Mesodermal cell (in vitro differentiated cells): ENCODE measurements at regions not wholly inside any gene's neighbourhood (a gene's known extent, or its start where the extent isn't known, plus 50 kb on each side); places are given as distances from the start of the nearest gene placed in this dataset.
A peak's percentile ranks its signal among the peaks of the same experiment; 100 is the strongest.

ENCODE experiments used
- H3K27ac ChIP-seq: 2 replicates; pipeline ENCODE4 v1.7.0; 2013; ENCODE audit warnings: mild to moderate bottlenecking, low read depth, low read length, moderate library complexity; ENCODE audit not compliant: severe bottlenecking
- H3K36me3 ChIP-seq: 2 replicates; pipeline ENCODE4 v1.7.1; 2013; ENCODE audit warnings: mild to moderate bottlenecking, low read length, moderate library complexity; ENCODE audit not compliant: control insufficient read depth, insufficient read depth
- H3K4me1 ChIP-seq: one replicate; pipeline ENCODE4 v1.7.1; 2013; ENCODE audit warnings: mild to moderate bottlenecking, low read length; ENCODE audit not compliant: insufficient read depth, control insufficient read depth, poor library complexity, severe bottlenecking
- H3K4me3 ChIP-seq: 2 replicates; pipeline ENCODE4 v1.7.0; 2013; ENCODE audit warnings: low read length, control low read depth, mild to moderate bottlenecking; ENCODE audit not compliant: insufficient read depth, poor library complexity, severe bottlenecking; ENCODE audit errors: extremely low read depth
- H3K9me3 ChIP-seq: 2 replicates; pipeline ENCODE4 v1.7.1; 2013; ENCODE audit warnings: mild to moderate bottlenecking, low read length, moderate library complexity; ENCODE audit not compliant: control insufficient read depth
- WGBS, 2 experiments: methylation state at CpG; one replicate each; pipeline ENCODE4 v1.1.5; 2013; ENCODE audit warnings: missing lambda C conversion rate in 2 of 2; ENCODE audit not compliant: insufficient coverage in 2 of 2; 5-methylcytosine and 5-hydroxymethylcytosine counted together

DNA sequence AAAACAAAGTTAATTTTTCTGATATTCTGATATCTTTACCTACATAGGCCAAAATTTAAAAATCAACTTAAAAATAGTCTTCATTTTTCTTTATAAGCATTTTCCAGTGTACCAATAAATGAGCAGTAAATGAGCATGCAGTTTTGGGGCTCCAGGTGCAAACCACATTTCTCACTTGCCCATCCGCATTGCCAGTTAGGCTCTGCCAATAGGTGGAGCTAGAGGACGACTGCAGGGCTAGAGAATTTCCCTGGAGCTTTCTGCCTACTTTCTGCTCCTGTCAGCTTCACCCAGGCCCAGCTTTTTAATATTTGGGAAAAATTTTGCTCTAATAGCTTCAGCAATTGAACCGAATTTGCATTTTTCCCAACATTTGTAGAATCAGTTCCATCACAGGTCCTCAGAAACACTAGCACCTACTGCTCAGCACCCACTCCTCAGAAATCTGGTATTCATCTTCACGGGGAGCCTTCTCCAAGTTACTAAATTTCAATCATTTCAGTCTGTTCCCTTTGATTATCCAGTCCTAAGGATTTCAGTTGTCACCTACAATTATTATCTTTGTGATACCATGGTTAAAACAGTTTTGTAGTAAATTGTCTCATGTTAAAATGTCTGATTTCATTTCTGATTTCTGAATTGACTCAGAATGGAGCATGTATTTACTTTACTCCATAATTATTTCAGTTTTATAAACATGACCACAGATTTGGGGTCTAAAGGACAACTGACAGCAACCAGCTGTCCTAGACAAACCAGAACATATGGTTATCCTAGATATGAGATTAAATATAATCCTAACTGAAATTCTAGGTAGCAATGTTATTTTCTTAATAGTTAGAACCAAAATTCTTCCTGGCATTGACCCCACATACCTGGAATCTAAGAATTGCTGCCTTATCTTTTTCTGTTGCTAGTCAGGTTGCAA is 104.6 kb upstream of the FAM174A start:
- WGBS, 2 experiments = 29 to 100% methylated on average over 1 to 4 of the region's 4 CpGs
- no peaks in the 10 kb centered on the region for H3K36me3 ChIP-seq
- no peak overlapping the region for H3K4me3 ChIP-seq
- no peaks in the 10 kb centered on the region for H3K9me3 ChIP-seq
- no peaks in the 10 kb centered on the region for H3K4me1 ChIP-seq
- no peak overlapping the region for H3K27ac ChIP-seq

- WGBS, 2 experiments = 91 to 94% methylated on average over 3 to 4 of the region's 4 CpGs
Observed at GRCh38 chr5:100424787-100425186, 110.4 kb upstream of the FAM174A start.

DNA sequence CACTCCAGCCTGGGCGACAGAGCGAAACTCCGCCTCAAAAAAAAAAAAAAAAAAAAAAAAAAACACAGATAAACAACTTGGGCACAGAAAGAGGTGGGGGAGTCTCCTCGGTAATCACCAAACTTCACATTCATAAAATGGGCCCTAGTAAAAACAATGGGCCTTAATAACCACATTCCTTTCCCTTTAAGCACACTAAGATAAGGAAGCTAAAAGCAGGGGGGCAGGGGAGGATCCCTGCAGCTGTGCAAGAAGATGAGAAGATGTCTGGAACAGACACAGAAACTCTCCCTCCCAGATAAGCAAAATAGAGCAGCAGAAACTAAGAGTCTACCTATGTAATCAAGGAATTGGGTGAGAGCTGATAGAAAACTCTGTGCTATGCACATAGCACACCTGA is 111.2 kb upstream of the FAM174A start:
- WGBS, 2 experiments = no CpG with 5 or more reads among the region's 4 CpGs
- no peaks in the 10 kb centered on the region for H3K36me3 ChIP-seq
- H3K27ac ChIP-seq = peak overlapping the region; percentile 31
- H3K4me3 ChIP-seq = no peak overlapping the region
- no peaks in the 10 kb centered on the region for H3K9me3 ChIP-seq
- no peaks in the 10 kb centered on the region for H3K4me1 ChIP-seq

More at GRCh38 chr5:100424787-100425186, 110.4 kb upstream of the FAM174A start:
- Histone ChIP-seq H3K4me1 (no peaks in the 10 kb centered on the region), H3K9me3 (no peaks in the 10 kb centered on the region), H3K27ac (no peak overlapping the region), H3K36me3 (no peaks in the 10 kb centered on the region), H3K4me3 (no peak overlapping the region)

- no peaks in the 10 kb centered on the region for H3K9me3 ChIP-seq
- H3K27ac ChIP-seq = peak overlapping the region; percentile 54
- no peaks in the 10 kb centered on the region for H3K4me1 ChIP-seq
- H3K4me3 ChIP-seq = no peak overlapping the region
- H3K36me3 ChIP-seq = no peaks in the 10 kb centered on the region
- no CpG with 5 or more reads among the region's 5 CpGs for WGBS, 2 experiments
Observed at GRCh38 chr5:100423330-100423729, 111.8 kb upstream of the FAM174A start.

GRCh38 chr5:100421360-100421759 is 113.8 kb upstream of the FAM174A start:
- H3K9me3 ChIP-seq = no peaks in the 10 kb centered on the region
- no peak overlapping the region for H3K27ac ChIP-seq

GRCh38 chr5:100418231-100418630 is 116.9 kb upstream of the FAM174A start:
- H3K9me3 ChIP-seq = no peaks in the 10 kb centered on the region
- no peaks in the 10 kb centered on the region for H3K36me3 ChIP-seq
- WGBS, 2 experiments = no CpG with 5 or more reads among the region's 1 CpG
- no peak overlapping the region for H3K27ac ChIP-seq
- no peak overlapping the region for H3K4me3 ChIP-seq
- H3K4me1 ChIP-seq = no peaks in the 10 kb centered on the region

More at GRCh38 chr5:100421360-100421759, 113.8 kb upstream of the FAM174A start:
- H3K4me1 ChIP-seq = no peaks in the 10 kb centered on the region
- no peak overlapping the region for H3K4me3 ChIP-seq
- no peaks in the 10 kb centered on the region for H3K36me3 ChIP-seq

- no peaks in the 10 kb centered on the region for H3K4me1 ChIP-seq
- H3K36me3 ChIP-seq = no peaks in the 10 kb centered on the region
- H3K27ac ChIP-seq = no peak overlapping the region
- H3K9me3 ChIP-seq = no peaks in the 10 kb centered on the region
- 40 to 50% methylated on average over 2 of the region's 3 CpGs for WGBS, 2 experiments
- H3K4me3 ChIP-seq = no peak overlapping the region
Observed at GRCh38 chr5:100409660-100410151, 125.5 kb upstream of the FAM174A start.

- WGBS, 2 experiments = 86 to 100% methylated on average over 1 of the region's 3 CpGs
- no peaks in the 10 kb centered on the region for H3K9me3 ChIP-seq
- no peaks in the 10 kb centered on the region for H3K4me1 ChIP-seq
- no peak overlapping the region for H3K4me3 ChIP-seq
- H3K27ac ChIP-seq = no peak overlapping the region
- no peaks in the 10 kb centered on the region for H3K36me3 ChIP-seq
Observed at GRCh38 chr5:100407053-100407452, 128.1 kb upstream of the FAM174A start.

GRCh38 chr5:100406640-100407039 is 128.5 kb upstream of the FAM174A start:
- no CpG with 5 or more reads among the region's 2 CpGs for WGBS, 2 experiments

DNA sequence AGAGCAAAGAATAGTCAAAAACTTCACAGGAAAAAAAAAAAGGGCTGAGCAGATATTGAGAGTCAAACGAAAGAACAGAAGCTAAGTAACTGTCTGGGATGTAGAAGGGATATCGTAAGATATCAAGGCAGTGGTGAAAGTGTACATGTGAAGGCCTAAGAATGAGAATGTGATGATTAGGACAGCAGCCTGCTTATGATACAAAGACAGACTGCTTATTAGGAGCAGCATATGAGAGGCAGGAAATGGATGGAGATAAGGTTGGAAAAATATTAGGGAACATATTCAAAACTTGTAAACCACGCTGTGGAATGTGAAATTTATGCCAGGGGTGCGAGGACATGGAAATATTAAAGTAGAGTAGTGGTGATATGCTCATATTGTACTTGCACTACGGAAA is 133.1 kb upstream of the FAM174A start:
- H3K9me3 ChIP-seq = no peaks in the 10 kb centered on the region
- no peak overlapping the region for H3K4me3 ChIP-seq
- H3K36me3 ChIP-seq = no peaks in the 10 kb centered on the region
- no peak overlapping the region for H3K27ac ChIP-seq
- peaks cover 5% of the 10 kb centered on the region for H3K4me1 ChIP-seq
- 78 to 90% methylated on average over 4 to 5 of the region's 5 CpGs for WGBS, 2 experiments

More at GRCh38 chr5:100406640-100407039, 128.5 kb upstream of the FAM174A start:
- no peaks in the 10 kb centered on the region for H3K36me3 ChIP-seq
- H3K4me1 ChIP-seq = peaks cover 2% of the 10 kb centered on the region
- no peaks in the 10 kb centered on the region for H3K9me3 ChIP-seq
- no peak overlapping the region for H3K4me3 ChIP-seq
- no peak overlapping the region for H3K27ac ChIP-seq

GRCh38 chr5:100401149-100401548 is 134.0 kb upstream of the FAM174A start:
- Histone ChIP-seq H3K27ac (no peak overlapping the region), H3K4me1 (peaks cover 5% of the 10 kb centered on the region), H3K4me3 (no peak overlapping the region), H3K36me3 (no peaks in the 10 kb centered on the region), H3K9me3 (no peaks in the 10 kb centered on the region)
